Suppressor macrophage (primary cell): ENCODE measurements at regions not wholly inside any gene's neighbourhood (a gene's known extent, or its start where the extent isn't known, plus 50 kb on each side); places are given as distances from the start of the nearest gene placed in this dataset.
"Not testable (repeated sequence)": the region's sequence is repeated elsewhere in the genome, so short reads cannot be mapped to it uniquely, and the experiment has no call there.

ENCODE experiments used
- DNase-seq, 4 experiments: peaks; one replicate each; pipeline ENCODE4 v3.0.0-alpha.2; 2020 to 2022

DNA sequence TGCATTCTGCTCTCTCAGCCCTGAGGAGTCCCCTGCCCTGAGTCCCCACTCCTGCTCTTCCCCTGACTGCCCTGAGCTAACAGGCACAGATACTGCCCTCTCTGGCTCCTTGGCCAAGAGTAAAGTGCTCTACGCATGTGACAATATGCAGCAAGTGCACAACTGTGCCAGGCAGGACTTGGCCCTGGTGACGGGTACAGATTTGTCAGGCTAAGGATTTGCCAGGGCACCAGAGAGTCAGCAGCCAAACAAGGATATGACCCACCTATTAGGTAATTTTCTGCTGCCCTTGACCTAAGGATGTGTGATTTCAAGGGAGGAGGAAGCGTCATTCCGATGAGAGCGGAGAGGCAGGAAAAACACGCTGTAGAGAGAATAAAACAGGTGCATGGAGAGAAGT, 339.0 kb downstream of the PTPRU start:
- DNase-seq, result no peak

DNA sequence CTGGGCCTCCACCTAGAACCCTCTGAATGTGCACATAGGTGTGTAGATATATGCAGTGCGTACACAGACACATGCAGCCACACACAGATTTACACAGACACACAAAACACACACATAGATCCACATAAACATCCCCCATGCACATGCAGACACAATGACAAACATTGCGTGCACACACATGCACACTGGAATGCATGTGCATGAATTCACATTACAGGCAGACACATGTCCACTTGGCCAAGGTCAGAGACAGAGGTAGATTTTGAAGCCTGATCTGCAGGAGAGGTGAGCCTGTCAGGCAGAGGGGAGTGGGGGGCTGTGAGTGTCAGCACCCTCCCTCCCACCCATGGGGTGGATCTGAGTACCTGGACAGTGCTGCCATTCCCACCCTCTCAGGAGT, 338.5 kb downstream of the PTPRU start:
- DNase-seq, result no peak

DNA sequence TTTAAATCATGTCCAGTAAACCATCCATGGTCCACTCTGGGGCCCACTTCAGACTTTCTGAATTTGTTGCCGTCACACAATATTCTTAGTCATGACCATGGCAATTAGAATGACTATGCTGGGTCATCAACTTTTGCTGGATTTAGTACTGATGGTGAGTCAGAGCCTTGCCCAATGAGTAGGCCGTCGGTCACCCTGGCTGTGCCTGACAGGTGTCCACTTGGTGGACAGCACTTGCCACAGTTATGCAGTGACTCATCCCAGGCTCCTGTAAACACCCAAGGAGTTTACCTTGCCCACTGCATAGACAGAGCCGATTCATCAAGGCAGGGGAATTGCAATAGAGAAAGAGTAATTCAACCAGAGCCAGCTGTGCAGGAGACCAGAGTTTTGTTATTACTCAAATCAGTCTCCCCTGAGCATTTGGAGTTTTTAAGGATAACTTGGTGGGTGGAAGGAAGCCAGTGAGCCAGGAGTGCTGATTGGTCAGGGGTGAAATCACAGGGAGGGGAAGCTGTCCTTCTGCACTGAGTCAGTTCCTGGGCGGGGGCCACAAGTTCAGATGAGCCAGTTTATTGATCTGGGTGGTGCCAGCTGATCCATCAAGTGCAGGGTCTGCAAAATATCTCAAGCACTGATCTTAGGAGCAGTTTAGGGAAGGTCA, 333.8 kb downstream of the PTPRU start:
- DNase-seq, result peak in 1 of 4 experiments; percentile 2

DNA sequence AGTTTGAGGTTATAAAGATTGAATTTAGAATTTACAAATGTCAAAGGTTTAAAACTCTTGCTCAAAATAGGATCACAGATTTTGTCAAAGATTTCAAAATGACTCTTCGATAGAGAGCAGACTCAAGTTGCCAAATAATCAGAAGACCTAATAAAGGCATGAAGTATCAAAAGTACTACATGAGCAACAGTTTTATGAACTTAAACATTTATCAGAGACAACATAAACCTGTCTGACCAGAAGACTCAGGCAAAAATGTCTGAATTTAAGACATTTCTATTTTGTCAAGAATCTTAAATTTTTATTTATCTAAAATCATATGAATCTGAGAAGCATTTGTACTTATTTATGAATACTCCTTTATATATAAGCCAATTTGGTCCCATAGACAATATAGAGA, 330.9 kb downstream of the PTPRU start:
- DNase-seq, result no peak

DNA sequence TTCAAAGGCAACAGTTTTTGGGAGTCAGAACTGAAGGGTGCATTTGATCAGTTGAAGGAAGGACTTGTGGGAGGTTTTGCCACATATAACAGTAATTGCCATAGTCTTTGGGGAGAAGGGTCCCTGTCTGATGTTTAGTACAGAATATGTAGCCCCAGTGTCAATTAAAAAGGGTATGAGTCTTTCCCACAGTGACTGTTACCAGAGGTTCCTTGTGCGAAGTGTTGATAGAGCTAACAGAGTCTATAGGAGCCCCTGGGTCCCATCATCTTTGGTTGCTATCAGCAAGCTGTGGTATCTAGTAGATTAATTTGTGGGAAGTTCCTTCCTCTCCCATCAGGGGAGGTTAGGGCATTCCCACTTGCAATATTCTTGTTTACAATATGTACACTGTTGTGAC, 329.2 kb downstream of the PTPRU start:
- no peak for DNase-seq

DNA sequence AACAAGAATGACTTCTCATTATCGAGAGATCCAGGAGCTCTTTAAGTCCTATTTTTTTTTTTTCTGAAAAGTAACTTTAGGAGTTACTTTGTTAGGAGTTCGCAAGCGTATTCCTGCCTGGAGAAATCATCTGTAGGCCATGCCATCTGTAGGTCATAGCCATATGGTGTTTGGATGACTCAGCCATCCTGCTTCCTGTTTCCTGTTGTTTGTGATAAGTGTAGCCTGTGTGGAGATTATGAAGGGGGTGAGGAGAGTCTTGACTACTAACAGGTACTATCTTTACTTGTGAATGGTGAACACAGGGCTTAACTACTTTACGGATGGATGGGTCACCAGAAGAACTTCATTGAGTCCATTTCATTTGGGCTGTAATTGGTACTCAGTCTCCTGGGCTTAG, 327.2 kb downstream of the PTPRU start:
- peak in 1 of 4 experiments; percentile 1 for DNase-seq

DNA sequence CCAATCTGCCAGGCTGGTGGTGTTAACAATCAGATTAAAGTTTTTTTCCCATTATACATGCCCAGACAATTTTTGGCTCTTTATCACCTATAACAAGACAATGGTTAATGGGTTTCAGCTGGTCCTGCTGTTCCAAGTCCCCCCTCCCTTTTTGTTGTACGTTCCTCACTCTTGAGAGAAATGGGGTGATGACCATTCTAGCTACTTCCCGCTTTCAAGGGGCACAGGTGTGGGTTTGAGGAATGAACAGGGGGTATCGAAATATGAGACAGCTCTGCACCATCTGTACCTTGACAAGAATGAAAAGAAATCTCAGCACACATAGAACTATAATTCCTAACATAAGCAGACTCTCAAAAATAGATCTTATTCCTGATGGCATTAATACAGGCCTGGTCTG, 326.8 kb downstream of the PTPRU start:
- DNase-seq, result no peak

DNA sequence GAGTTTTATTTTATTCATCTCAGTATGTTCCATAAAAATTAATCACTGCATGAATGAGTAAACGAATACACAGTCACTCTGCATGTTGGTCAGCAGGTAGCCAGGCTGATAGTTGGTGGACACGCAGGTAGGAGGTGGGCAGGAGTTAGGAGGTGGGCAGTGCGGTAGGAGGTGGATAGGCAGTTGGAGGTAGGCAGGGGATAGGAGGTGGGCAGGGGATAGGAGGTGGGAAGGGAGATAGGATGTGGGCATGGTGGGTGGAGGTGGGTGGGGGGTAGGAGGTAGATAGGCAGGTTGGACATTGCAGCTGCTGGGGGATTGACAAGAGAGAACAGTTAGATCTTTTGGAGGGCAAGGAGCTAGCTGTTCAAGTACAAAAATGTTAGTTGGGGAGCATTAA, 322.7 kb downstream of the PTPRU start:
- DNase-seq, result no peak

DNA sequence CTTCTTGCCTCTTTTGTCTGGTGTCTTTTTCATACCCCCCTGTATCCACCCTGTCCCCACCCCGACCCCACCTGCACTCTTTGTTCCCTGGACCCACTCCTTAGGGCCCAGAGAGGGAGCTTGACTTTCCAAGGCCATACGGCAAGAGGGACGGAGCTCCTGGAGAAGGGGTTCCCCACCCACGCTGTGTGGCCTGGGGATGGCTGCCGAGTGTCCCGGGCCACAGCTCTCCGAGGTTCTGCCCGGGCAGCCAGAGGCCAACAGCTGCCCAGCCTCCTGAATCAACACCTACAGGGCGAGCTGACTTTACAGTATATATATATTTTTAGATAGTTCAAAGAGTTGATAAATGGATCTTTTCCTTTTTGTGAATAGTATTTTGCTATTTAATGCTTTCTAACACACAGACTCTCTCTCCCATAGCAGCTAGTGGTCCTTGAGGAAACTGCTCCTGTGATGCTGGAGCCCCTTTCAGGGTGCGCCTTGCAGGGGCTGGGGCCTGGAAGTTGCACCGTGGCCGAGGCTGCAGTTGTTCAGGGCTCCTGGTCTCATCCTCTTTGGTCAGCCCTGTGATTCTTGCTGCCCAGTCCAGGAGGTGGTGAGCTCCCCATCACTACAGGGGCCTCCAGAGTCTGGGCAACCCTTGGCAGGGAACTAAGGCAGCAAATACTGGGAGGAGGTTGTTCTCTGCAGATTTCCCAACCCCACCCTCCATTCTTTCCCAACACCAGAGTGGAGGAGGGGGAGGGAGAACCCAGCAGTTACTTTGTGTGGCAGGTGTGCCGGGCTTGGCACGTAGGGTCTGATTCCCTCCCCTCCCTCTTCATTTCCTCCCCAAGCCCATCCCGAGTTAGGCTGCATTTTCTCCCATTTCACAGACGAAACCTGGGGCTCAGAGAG, 321.6 kb downstream of the PTPRU start:
- no peak for DNase-seq

DNA sequence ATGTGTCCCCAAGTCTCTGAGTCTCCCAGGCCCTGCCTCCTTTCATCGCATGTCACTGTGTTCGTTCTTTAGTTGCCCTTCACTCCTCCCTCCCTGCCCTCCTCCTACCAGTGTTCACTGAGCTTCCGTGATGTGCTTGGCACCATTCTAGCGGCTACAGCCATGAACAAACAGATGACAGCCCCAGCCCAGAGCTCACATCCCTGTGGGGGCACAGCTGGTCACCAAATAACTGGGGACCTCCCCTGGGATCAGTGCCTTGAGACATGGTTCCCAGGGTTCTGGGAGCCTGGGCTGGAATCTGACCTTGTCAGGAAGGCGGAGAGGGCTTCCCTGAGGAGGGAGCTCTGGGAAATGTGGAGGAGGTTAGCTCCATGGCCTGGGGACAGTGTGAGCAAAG, 320.7 kb downstream of the PTPRU start:
- no peak for DNase-seq

DNA sequence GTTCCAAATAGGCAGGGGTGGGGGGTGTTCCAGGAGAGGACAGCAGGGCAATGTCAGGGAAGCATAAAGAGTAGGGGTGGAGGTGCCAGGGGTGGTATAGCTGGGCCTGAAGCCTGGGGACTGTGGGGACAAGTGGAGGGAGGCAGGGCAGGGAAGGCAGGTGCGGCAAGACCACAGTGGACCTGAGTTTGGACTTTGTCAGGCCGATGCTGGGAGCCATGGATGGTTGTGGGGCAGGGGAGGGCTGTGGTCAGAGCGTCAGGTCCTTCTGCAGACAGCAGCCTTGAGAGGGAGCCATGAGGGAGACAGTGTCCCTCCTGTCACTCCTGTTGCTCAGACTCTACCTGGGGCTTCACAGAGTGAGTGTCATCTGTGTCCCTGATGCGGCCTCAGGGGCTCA, 320.3 kb downstream of the PTPRU start:
- DNase-seq, result no peak

DNA sequence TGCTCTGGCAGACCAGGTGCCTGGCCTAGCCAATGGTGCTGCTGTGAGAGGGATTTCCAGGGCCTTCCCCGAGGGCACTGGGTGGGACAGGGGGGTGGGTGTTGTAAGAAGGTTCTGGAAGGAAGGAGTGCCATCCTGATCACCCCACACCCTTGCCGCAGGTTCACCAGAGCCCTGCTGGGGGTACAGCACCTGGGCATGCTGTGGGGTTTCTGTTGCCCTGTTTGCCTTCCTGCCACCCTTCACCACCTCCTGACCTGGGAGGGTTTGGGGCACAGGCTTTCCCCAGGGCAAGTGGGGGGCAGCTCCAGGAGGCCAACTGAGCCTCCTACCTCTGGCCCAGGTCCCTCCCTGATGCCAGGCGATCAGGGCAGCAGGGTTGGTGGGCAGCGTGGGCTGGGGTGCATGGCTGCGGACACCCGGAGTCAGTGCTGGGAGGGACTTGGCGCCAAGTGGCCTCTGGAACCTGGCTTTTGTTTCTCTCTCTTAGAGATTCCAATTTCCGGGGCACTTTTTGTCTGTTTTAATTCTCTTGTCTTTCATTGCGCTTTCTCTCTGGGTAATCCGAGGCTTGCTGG, 318.8 kb downstream of the PTPRU start:
- DNase-seq, result no peak

DNA sequence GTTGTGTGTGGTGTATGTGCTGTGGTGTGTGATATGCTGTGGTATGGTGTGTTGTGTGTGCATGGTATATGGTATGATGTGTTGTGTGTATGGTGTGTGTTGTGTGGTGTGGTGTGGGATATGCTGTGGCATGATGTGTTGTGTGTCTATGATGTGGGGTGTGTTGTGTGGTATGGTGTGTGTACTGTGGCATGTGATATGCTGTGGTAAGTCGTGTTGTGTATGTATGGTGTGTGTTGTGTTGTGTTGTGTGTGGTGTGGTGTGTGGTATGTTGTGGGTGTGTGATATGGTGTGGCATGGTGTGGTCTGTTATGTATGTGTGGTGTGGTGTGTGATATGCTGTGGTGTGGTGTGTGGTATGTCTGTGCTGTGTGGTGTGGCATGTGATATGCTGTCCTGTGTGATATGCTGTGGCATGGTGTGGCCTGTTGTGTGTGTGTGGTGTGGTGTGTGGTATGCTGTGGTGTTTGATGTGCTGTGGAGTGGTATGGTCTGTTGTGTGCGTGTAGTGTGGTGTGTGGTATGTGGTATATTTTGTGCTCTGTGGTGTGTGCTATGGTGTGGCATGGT, 318.0 kb downstream of the PTPRU start:
- DNase-seq, result no peak

DNA sequence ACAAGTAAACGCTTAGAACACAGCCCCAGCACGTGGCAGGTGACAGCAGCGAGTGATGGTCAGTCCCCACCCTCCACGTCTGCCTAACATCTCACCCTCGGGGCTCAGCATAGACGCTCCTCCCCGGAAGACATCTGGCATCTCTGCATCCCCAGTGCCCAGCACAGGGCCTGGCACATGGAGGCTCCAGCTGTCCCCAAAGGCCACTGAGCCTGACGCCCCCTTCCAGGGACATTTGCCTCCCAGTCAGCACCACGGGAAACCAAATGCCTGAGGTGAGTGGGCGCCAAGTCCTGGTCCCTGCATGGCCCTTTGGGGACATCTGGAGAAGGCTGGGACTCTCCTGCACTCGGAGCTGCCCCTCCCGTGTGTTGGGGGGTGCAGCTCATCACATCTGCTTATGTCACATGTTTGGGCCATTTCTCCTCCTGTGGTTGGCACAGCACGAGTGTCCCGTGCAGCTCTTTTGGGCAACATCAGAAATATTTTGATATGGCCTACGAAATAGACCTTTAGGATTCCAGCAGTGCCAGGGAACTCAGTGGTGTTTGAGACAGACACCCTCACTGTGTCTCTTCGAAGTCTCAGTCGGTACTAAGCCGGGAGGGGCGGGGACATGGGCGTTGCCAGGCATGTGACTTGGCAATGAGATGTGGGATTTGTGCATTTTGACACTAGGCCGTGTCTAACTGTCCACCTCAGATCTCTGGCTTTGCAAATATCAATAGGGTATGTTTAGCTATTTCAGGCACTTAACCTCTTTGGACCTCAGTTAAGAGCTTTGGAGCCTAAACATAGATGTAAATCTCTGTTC, 315.0 kb downstream of the PTPRU start:
- DNase-seq, result no peak

DNA sequence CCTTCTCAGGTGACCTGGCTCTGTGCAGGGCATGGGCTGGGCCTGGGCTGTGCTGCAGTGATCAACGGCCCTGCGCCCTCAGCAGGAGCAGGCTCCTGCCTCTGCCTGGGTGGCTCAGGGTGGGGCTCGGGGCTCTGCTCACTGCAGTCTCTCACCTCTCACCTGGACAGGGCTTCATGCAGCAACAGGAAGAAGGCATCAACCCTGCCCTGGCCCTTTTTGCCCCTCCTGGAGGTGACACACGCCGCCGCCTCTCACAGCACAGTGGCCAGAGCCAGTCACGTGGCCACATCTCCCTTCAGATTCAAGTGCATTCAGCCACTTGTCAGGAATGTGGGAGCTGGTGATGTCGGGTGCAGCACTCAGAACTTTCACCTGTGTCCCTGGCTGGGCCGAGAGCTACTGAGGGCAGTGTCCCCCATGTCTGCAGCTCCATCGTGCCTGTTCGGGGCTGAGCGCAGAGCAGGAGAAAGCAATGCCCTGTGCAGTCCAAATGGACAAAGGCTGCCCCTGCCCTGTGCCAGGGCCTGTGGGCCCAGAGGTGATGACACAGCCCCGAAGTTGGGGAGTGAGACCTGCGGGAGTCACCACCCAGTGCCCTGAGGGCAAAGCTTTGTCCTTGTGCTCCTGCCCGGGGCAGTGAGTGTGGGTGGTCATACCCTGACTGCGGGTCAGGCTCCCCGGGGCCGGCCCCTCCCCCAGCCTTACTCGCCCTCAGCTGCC, 314.0 kb downstream of the PTPRU start:
- no peak for DNase-seq

DNA sequence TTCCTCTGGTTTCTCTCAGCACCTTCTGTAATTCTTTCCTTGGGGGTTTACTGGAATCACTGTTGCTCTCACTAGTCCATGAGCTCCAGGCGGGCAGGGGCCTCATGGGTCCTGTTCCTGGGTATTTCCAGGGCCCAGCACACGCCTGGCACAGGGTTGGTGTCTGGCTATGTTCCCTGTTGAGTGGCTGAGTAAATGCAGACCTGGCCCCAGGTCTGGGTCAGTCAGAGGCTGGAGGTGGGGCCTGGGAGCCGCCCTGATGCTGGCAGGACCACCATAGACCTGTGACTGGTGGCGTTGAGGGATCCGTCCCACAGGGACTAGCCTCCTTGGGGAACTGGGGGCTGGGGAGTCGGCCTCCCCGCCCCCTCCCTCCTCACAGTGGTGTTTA, 313.4 kb downstream of the PTPRU start:
- not testable (repeated sequence) for DNase-seq

DNA sequence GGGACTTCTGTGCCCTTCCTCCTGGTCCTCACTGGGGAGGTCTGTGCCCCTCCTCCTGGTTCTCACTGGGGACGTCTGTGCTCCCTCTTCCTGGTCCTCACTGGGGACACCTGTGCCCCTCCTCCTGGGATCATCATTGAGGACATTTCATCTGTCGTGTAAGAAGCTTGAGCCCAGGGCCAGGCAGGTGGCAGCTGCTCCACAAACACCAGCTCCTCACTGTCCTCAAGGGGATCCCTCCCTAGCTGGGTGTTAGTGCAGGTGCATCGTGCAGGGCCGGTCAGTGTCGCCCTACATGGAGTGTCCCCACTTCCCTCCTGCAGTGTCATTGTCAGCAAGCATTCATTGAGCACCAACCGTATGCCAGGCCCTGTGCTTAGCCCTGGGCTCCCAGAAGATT, 312.7 kb downstream of the PTPRU start:
- DNase-seq, result no peak

DNA sequence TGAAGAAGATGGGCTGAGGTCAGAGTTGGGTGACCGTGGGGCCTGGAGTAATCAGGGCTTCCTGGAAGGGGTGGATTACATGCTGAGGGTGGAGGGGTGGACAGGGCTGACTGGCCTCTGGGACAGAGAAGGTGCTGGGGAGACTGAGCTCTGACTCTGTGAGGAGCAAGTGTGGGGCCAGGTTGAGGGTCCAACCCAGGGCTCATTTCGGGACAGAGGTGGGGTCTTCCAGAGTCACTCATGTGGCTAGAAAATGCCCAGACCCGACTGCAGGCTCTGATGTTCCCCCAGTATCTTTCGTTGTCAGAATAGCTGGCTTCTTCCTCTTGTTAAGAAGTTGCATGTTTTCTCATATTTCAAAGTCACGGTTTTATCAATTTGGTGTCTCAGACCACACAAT, 311.8 kb downstream of the PTPRU start:
- DNase-seq, result no peak

DNA sequence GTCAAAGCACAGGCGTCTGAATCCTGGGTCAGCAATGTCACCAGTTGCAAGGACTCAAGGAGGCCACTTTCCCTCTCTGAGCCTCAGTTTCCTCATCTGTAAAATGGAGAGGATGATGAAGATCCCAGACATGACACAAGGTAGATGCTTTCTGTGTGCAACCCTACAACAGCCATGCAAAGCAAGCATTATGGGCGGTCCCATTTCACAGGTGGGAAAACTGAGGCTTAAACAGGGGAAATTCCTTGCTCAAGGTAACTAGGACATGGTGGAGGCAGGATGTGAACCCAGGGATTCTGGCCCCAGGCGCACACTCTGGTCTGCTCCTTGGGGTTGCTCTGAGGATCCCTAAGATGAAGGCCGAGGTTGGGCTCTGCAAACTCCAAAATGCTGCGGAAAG, 311.0 kb downstream of the PTPRU start:
- DNase-seq, result no peak

DNA sequence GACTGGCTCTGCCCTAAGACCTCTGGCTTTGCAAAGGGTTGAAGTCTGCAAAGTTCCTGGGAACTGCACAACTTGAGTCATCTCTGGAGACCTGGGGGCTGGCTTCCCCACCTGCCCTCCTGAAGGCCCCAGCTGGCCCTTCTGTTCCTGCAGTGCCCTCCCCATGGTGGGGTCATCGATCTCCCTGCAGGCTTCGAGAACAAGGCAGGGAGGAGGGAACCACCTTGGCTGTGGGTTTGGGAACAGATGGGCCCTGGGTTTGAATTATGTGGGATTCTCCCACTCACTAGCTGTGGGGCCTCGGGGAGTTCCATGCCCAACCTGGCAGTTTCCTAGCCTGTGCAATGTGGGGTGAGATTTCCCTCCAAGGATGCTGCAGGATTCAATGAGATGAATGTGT, 310.2 kb downstream of the PTPRU start:
- no peak for DNase-seq

DNA sequence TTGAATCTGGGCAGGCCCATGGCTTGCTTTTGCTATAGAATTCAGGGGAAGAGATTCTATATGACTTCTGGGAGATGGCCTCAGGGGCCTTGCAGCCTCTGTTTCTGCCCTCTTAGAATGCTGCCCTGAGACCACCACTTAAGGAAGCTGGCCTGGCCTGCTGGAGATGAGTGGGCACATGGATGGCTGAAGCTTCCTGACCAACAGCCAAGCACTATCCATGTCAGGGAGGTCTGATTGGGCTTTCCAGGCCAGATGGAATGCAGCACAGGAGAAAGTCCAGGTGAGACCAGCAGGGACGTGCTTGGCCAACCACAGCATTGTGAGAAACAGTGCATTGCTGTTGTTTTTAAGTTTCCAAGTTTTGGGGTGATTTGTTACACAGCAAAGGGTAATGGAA, 308.1 kb downstream of the PTPRU start:
- no peak for DNase-seq

DNA sequence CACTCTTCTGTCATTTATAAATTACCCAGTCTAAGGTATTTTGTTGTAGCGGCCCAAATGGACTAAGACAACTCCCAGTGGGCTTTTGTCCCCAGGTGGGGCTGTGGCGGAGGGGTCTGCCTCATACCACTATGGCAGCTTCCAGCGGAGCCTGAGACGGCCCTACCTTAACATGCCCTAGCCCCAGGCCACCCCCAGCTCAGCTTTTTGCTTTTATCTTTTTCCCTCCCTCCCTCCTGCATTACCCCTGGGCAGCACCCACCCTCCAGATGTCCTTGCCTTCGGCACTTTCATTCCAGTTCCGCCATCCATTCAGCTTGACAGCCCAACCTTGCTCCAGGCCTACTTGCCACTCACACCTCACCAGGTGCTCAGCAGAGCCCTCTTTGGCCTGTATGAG, 307.3 kb downstream of the PTPRU start:
- no peak for DNase-seq
